Middle frontal gyrus (tissue), 1 donor: ENCODE measurements at regions not wholly inside any gene's neighbourhood (a gene's known extent, or its start where the extent isn't known, plus 50 kb on each side); places are given as distances from the start of the nearest gene placed in this dataset.
"Not testable (repeated sequence)": the region's sequence is repeated elsewhere in the genome, so short reads cannot be mapped to it uniquely, and the experiment has no call there.

Experiments used
- DNase-seq: peaks from one replicate; pipeline ENCODE4 v3.0.0-alpha.2; 2015; ENCODE audit warnings: low spot score; ENCODE audit errors: extremely low spot score

GRCh38 chr11:69948256-69949141, 129.3 kb upstream of the FGF3 start:
- no peak for DNase-seq

GRCh38 chr11:69949327-69949726, 128.8 kb upstream of the ANO1 start:
- DNase-seq = no peak

DNA sequence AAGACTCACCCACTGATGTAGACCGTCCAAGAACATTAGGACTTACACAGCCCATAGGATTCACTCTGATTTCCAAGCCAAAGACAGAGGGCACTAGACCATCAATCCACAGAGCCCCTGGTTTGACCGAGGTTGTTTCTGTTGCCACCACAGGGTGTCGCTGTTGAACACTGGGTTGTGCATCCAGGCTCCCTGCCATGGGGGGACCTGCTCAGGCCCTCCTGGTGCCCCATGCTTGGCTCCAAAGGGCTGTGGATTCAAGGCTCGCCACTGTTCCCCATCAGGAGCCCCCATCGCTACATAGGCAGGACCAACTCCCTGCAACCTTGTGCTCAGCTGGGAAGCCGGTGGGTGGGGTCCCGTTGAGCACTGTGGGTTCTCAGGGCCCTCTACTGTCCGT, 128.0 kb upstream of the ANO1 start:
- DNase-seq = no peak

DNA sequence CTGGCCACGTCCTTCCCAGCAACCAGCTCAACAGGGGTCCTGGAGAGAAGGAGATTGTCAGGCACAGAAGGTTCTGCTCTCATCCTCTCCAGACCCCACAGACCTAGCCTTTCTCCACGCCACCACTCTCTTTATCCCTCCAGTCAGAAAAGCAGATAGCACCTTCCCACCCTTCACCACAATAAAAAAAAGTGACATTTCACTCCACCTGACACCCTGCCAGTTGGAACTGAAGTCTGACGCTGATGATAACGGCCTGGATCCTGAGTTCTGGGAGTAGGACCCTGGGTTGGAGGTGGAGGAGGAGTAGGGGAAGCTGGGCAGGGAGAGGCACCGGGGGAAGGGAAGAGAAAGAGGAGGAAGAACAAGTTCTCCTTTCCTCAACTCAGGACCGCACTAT, 127.5 kb upstream of the ANO1 start:
- no peak for DNase-seq

GRCh38 chr11:69951821-69952220, 126.3 kb upstream of the ANO1 start:
- DNase-seq = no peak

DNA sequence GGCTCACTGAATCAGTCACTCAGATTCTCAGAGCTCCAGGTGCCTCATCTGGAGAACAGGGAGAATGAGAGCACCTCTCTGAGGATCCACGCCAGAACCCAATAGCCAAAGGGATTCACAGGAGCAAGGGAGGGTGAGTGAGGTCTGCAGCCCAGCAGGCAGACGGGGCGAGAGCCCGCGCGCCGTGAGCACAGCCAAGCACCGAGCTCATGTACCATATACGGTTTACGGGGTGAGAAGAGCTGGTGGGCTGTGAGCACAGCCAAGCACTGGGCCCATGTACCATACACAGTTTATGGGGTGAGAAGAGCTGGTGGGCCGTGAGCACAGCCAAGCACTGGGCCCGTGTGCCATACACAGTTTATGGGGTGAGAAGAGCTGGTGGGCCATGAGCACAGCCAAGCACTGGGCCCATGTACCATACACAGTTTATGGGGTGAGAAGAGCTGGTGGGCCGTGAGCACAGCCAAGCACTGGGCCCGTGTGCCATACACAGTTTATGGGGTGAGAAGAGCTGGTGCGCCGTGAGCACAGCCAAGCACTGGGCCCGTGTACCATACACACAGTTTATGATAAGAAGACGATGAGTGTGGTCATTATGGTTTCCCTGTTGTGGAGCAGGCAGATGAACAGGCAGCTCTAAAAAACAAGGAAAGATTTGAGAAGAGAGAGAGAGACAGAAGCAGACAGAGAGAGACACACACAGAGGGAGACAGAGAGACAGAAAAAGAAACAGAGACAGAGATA, 125.7 kb upstream of the ANO1 start:
- not testable (repeated sequence) for DNase-seq

DNA sequence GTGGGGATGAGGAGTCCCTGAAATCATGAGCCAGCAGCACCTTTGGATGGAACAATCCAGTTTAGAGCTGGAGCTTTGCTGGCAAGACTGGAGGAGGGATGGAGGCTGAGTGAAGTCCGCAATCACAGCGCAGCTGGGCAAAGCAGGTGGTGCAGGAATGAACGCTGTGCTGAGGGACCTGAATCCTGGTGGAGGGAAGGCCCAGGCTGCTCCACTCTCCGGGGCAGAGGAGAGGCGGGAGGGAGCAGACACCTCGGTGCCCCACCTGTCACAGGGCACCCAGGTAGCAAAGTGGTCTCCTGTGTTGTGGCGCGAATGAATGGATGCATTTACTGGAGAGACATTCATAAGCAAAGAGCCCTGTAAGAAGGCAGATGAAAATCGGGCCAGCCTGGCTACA, 124.8 kb upstream of the ANO1 start:
- DNase-seq = no peak

GRCh38 chr11:69954756-69955155, 123.4 kb upstream of the ANO1 start:
- DNase-seq = no peak

DNA sequence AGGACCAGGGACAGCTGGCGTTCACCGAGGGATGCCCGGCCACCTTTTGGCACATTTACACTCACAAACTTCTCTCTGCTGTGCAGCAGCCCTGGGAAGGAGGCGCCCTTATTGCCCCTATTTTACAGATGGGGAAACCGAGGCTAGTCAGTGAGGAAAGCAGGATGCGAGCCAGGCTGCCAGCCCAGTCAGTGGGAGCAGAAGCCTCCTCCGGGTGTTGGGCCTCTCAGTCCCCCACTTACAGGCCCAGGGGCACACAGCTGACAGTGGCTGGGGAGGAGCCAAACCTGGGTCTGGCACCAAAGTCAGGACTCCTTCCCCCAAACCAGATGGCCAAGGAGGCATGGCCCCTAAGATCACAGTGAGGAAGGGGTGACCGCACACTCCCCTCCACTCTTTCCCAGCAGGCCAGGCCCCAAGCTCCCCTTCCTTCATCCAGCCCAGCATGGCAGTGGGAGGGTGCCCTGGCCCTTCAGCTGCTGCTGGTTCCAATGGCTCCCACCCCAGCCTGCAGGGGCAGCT, 121.4 kb upstream of the ANO1 start:
- no peak for DNase-seq

DNA sequence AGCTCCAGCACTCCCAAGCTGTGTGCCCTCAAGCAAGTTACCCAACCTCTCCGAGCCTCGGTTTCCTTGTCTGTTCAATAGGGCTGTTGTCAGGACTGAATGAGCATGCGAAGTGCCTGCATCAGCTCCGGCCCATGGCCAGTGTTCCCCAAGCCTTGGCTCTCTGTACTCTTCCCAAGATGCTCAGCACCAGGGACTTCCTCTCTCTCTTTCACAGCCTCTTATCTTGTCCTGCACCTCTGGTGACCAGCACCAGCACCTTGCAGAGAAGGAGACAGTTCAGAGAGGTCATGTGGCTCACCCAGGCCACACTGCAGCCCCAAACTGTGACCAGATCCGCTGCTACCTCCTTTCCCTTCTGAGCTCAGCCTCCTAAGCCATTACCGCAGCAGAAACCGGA, 120.3 kb upstream of the ANO1 start:
- no peak for DNase-seq

GRCh38 chr11:69958308-69958707, 119.8 kb upstream of the ANO1 start:
- DNase-seq = no peak

DNA sequence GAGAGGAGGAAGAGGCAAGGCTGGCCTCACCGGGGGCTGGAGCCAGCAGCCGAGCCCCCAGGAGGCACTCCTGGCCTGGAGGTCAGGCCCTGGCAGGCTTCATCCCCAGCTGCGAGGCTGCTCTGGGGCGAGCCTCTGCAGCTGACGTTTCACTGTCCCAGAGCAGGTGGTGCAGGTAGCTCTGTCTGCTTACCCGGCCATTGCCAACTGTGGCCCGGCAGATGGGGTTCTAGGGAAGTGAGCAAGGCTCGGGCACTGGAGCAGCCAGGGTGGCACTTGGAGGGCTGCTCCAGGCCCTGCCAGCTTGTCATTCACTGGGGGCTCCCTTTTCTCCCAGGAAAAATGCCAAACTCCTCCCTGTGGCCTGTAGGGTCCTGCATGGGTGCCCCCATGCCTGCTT, 118.7 kb upstream of the ANO1 start:
- DNase-seq = no peak

DNA sequence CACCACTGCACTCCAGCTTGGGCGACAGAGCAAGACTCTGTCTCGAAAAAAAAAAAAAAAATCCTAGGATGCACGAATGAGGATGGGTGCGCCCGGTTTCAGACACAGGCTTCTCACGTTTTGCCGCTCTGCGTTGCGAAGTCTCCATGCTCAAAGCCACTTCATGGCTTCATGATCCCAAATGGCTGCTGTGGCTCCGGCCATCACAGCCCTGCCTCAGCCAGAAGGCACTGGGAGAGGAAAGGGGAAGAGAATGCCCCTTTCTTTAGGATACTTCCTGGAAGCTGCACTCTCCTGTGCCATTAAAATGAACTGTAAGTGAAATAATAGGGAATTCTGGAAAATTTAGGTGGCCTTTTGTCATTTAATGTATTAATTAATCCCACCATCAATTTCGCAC, 116.4 kb upstream of the ANO1 start:
- no peak for DNase-seq

DNA sequence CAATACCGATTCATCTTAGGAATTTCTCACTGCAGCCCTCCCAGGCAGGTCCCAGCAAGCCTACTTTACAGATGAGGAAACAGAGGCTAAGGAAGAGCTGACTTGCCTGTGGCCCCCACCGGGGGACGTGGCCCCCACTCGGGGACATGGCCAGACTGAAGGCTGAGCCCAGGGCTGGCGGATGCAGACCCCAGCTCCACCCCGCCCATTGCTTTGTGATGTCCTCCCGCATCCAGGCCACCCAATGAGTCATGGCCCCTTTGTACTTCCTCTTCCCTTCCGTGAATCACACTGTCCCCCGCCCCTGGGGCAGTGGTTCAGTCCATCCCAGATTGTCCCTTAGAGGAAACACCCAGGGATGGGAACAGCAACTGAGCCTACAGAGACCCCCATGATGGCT, 116.0 kb upstream of the ANO1 start:
- DNase-seq = no peak

- DNase-seq = no peak
These were observed 114.4 kb upstream of the ANO1 start for GRCh38 chr11:69963533-69964246.

DNA sequence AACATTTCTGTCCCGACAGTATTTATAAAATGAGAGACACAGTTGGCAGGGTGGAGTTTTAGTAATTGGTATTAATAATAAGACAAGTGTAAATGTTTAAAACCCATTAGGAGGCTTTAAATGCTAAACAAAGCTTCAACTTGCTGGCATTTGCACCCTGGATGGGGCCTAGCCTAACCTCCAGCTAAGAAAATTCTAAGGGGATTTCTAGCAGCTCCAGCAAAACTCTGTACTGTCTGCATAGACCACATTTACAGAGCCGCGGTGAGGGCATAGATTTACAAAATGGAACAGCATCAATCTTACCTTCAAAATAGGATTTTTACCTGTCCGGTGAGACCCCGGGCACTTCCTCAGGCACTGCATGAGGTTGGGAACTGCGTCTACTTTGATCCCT, 113.9 kb upstream of the ANO1 start:
- DNase-seq = no peak

- DNase-seq = no peak
These were observed 112.1 kb upstream of the ANO1 start for GRCh38 chr11:69965821-69966582.

- no peak for DNase-seq
These were observed 111.6 kb upstream of the ANO1 start for GRCh38 chr11:69966583-69966835.

GRCh38 chr11:69966910-69967483, 111.1 kb upstream of the ANO1 start:
- no peak for DNase-seq

DNA sequence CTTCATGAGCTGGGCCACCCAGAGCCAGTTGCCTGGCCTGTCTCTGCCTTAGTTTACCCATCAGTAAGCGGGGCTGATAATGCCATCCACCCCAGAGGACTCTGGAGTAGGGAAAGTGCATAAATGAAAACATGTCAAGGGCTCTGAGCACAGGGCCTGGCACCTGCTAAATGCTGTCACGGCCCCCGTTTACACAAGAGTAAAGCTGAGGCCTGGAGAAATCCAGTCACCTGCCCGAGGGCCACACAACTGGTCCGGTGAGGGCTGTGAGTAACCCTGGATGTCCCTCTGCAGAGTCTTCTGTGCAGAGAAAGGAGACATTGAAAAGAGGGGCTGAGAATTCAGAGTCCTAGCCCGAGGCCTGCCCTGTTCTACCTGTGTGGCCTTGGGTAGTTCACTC, 110.6 kb upstream of the ANO1 start:
- DNase-seq = no peak
